WTC11 (cell line): ENCODE measurements at regions not wholly inside any gene's neighbourhood (a gene's known extent, or its start where the extent isn't known, plus 50 kb on each side); places are given as distances from the start of the nearest gene placed in this dataset.

ENCODE experiments used
- ATAC-seq: fragments of 200-7000 bp; cut with Tn5 transposase; 2 replicates; pipeline ENCODE4 v1.10.0; 2021; ENCODE audit warnings: mild to moderate bottlenecking, moderate library complexity
- CTCF ChIA-PET: fragments of 300-600 bp; sonication (Branson Sonifier 250); formaldehyde crosslinking; loops from one replicate; lab custom pipeline; 2021; ENCODE audit warnings: antibody characterized with exemption; lab: Charles Lee
- POLR2A ChIA-PET: fragments of 350-600 bp; sonication (Branson Sonifier 250); formaldehyde crosslinking; loops from one replicate; lab custom pipeline; 2021; ENCODE audit warnings: antibody characterized with exemption; lab: Charles Lee
- DNase-seq: peaks from one replicate; pipeline ENCODE4 v3.0.0; 2021; ENCODE audit warnings: low spot score
- H3K27ac Mint-ChIP-seq: 2 replicates; pipeline ENCODE4 v1.8.0; 2021; ENCODE audit warnings: mixed read lengths
- H3K27me3 Mint-ChIP-seq: 2 replicates; pipeline ENCODE4 v1.8.0; 2021; ENCODE audit warnings: low read depth, mild to moderate bottlenecking, moderate library complexity, mixed read lengths
- H3K36me3 Mint-ChIP-seq: 2 replicates; pipeline ENCODE4 v1.8.0; 2021; ENCODE audit warnings: mixed read lengths
- H3K4me1 Mint-ChIP-seq: 2 replicates; pipeline ENCODE4 v1.8.0; 2022; ENCODE audit warnings: mixed read lengths
- H3K4me3 Mint-ChIP-seq: 2 replicates; pipeline ENCODE4 v1.8.0; 2021; ENCODE audit warnings: mild to moderate bottlenecking, moderate library complexity, mixed read lengths
- H3K9me3 Mint-ChIP-seq: 2 replicates; pipeline ENCODE4 v1.8.0; 2021; ENCODE audit warnings: mixed read lengths
- CREB1 ChIP-seq: sonication (generic); formaldehyde crosslinking; IDR thresholded peaks from 2 replicates; pipeline ENCODE4 v1.8.0; 2023; ENCODE audit warnings: mild to moderate bottlenecking, missing genetic modification reagents
- ERG ChIP-seq: fragments of 250-450 bp; sonication (Bioruptor Pico); IDR thresholded peaks from 2 replicates; pipeline ENCODE4 v1.8.0; 2021; ENCODE audit warnings: mild to moderate bottlenecking
- GTF2I ChIP-seq: fragments of 250-450 bp; sonication (Bioruptor Pico); conservative IDR thresholded peaks from 2 replicates; pipeline ENCODE4 v1.4.0; 2021; ENCODE audit warnings: mild to moderate bottlenecking
- JUN ChIP-seq: sonication (generic); formaldehyde crosslinking; IDR thresholded peaks from 2 replicates; pipeline ENCODE4 v1.8.0; 2023; ENCODE audit warnings: mild to moderate bottlenecking, missing genetic modification reagents
- NFE2L1 ChIP-seq: sonication (generic); formaldehyde crosslinking; IDR thresholded peaks from 2 replicates; pipeline ENCODE4 v1.8.1; 2023; ENCODE audit warnings: missing genetic modification reagents
- NFYB ChIP-seq: sonication (generic); formaldehyde crosslinking; conservative IDR thresholded peaks from 2 replicates; pipeline ENCODE4 v1.8.0; 2022; ENCODE audit warnings: low read depth, missing genetic modification reagents
- NR2C2 ChIP-seq: sonication (generic); formaldehyde crosslinking; IDR thresholded peaks from 2 replicates; pipeline ENCODE4 v1.8.0; 2022; ENCODE audit warnings: mild to moderate bottlenecking, missing genetic modification reagents
- OVOL2 ChIP-seq: fragments of 250-450 bp; sonication (Bioruptor Pico); IDR thresholded peaks from 2 replicates; pipeline ENCODE4 v1.9.0; 2021; ENCODE audit warnings: mild to moderate bottlenecking, borderline replicate concordance
- PRRX2 ChIP-seq: fragments of 250-450 bp; sonication (Bioruptor Pico); IDR thresholded peaks from 2 replicates; pipeline ENCODE4 v1.8.0; 2021; ENCODE audit warnings: mild to moderate bottlenecking
- SMAD3 ChIP-seq: sonication (generic); formaldehyde crosslinking; IDR thresholded peaks from 2 replicates; pipeline ENCODE4 v1.8.0; 2022; ENCODE audit warnings: missing genetic modification reagents, mild to moderate bottlenecking, borderline replicate concordance
- TEAD1 ChIP-seq: sonication (generic); formaldehyde crosslinking; IDR thresholded peaks from 2 replicates; pipeline ENCODE4 v1.8.0; 2022; ENCODE audit warnings: mild to moderate bottlenecking, missing genetic modification reagents
- ZBTB21 ChIP-seq: sonication (generic); formaldehyde crosslinking; IDR thresholded peaks from 2 replicates; pipeline ENCODE4 v1.8.1; 2023; ENCODE audit warnings: mild to moderate bottlenecking, missing genetic modification reagents, borderline replicate concordance
- ZNF317 ChIP-seq: sonication (generic); formaldehyde crosslinking; IDR thresholded peaks from 2 replicates; pipeline ENCODE4 v1.8.1; 2023; ENCODE audit warnings: low read depth, mild to moderate bottlenecking, moderate library complexity, missing genetic modification reagents, borderline replicate concordance
- ZNF396 ChIP-seq: fragments of 250-450 bp; sonication (Bioruptor Pico); IDR thresholded peaks from 2 replicates; pipeline ENCODE4 v1.8.0; 2021; ENCODE audit warnings: mild to moderate bottlenecking, moderate library complexity, borderline replicate concordance
- TF ChIP-seq, protein P1 (sequence below): sonication (generic); formaldehyde crosslinking; IDR thresholded peaks from 2 replicates; pipeline ENCODE4 v1.8.1; 2023; ENCODE audit warnings: mild to moderate bottlenecking, missing genetic modification reagents
- TF ChIP-seq, protein P2 (sequence below): sonication (generic); formaldehyde crosslinking; IDR thresholded peaks from 2 replicates; pipeline ENCODE4 v1.8.1; 2023; ENCODE audit warnings: mild to moderate bottlenecking, missing genetic modification reagents, borderline replicate concordance
- TF ChIP-seq, protein P3 (sequence below): fragments of 250-450 bp; sonication (Bioruptor Pico); conservative IDR thresholded peaks from 2 replicates; pipeline ENCODE4 v1.9.0; 2021; ENCODE audit warnings: mild to moderate bottlenecking
- TF ChIP-seq, protein P4 (sequence below): sonication (generic); formaldehyde crosslinking; IDR thresholded peaks from 2 replicates; pipeline ENCODE4 v1.8.0; 2023; ENCODE audit warnings: missing genetic modification reagents
- TF ChIP-seq, protein P5 (sequence below): sonication (generic); formaldehyde crosslinking; IDR thresholded peaks from 2 replicates; pipeline ENCODE4 v1.8.1; 2022; ENCODE audit warnings: low read depth, missing genetic modification reagents, borderline replicate concordance

DNA sequence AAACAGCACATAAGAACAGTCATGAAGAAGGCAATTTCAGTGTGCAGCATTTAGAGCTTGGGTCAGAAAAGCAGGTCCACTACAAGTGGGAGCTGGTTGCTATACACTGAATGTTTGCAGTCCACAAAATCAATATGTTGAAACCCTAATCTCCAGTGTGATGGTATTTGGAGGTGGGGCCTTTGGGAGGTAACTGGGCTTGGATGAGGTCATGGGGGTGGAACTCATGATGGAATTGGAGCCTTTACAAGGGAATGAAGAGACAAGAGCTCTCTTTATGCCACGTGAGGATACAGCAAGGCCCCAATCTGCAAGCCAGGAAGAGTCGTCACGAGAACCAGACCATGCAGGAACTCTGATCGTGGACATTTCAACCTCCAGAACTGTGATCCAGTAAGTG lies 216.7 kb upstream of the SLC35B3 start (continued):
- TF ChIP-seq, protein P1, sequence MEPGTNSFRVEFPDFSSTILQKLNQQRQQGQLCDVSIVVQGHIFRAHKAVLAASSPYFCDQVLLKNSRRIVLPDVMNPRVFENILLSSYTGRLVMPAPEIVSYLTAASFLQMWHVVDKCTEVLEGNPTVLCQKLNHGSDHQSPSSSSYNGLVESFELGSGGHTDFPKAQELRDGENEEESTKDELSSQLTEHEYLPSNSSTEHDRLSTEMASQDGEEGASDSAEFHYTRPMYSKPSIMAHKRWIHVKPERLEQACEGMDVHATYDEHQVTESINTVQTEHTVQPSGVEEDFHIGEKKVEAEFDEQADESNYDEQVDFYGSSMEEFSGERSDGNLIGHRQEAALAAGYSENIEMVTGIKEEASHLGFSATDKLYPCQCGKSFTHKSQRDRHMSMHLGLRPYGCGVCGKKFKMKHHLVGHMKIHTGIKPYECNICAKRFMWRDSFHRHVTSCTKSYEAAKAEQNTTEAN = no peak
- TF ChIP-seq TEAD1 (CRISPR knock-in tag) = no peak
- TF ChIP-seq PRRX2 = no peak
- TF ChIP-seq, protein P2, sequence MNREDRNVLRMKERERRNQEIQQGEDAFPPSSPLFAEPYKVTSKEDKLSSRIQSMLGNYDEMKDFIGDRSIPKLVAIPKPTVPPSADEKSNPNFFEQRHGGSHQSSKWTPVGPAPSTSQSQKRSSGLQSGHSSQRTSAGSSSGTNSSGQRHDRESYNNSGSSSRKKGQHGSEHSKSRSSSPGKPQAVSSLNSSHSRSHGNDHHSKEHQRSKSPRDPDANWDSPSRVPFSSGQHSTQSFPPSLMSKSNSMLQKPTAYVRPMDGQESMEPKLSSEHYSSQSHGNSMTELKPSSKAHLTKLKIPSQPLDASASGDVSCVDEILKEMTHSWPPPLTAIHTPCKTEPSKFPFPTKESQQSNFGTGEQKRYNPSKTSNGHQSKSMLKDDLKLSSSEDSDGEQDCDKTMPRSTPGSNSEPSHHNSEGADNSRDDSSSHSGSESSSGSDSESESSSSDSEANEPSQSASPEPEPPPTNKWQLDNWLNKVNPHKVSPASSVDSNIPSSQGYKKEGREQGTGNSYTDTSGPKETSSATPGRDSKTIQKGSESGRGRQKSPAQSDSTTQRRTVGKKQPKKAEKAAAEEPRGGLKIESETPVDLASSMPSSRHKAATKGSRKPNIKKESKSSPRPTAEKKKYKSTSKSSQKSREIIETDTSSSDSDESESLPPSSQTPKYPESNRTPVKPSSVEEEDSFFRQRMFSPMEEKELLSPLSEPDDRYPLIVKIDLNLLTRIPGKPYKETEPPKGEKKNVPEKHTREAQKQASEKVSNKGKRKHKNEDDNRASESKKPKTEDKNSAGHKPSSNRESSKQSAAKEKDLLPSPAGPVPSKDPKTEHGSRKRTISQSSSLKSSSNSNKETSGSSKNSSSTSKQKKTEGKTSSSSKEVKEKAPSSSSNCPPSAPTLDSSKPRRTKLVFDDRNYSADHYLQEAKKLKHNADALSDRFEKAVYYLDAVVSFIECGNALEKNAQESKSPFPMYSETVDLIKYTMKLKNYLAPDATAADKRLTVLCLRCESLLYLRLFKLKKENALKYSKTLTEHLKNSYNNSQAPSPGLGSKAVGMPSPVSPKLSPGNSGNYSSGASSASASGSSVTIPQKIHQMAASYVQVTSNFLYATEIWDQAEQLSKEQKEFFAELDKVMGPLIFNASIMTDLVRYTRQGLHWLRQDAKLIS = no peak
- no peak for TF ChIP-seq ZBTB21
- no peak for TF ChIP-seq NR2C2 (CRISPR knock-in tag)

- Mint-ChIP-seq H3K4me1 (no peaks in the 10 kb centered on the region), H3K9me3 (peaks cover 29% of the 10 kb centered on the region), H3K4me3 (no peak overlapping the region), H3K27ac (no peak overlapping the region), H3K27me3 (no peaks in the 10 kb centered on the region), H3K36me3 (no peaks in the 10 kb centered on the region)
- no peak for ATAC-seq
- ChIA-PET POLR2A (no interaction called here), CTCF (no interaction called here)
- no peak for DNase-seq
- TF ChIP-seq NFE2L1 (CRISPR knock-in tag) (no peak), ZNF396 (CRISPR knock-in tag) (no peak), CREB1 (CRISPR knock-in tag) (no peak), ZNF317 (CRISPR knock-in tag) (no peak), GTF2I (CRISPR knock-in tag) (no peak)
Measured at GRCh38 chr6:8645212-8645611, 209.9 kb upstream of the SLC35B3 start.

GRCh38 chr6:8644306-8644705 lies 209.0 kb upstream of the SLC35B3 start:
- ATAC-seq = no peak
- Mint-ChIP-seq H3K36me3 (no peaks in the 10 kb centered on the region), H3K27me3 (no peaks in the 10 kb centered on the region), H3K4me3 (no peak overlapping the region), H3K9me3 (peaks cover 30% of the 10 kb centered on the region), H3K4me1 (no peaks in the 10 kb centered on the region), H3K27ac (no peak overlapping the region)
- ChIA-PET POLR2A (no interaction called here), CTCF (no interaction called here)
- no peak for DNase-seq
- TF ChIP-seq NFYB (CRISPR knock-in tag) = 0 out of 2 replicates have a peak, but pooled peaks have one; percentile 10
- no peak for TF ChIP-seq ERG (CRISPR knock-in tag)

GRCh38 chr6:8642854-8643253 lies 207.5 kb upstream of the SLC35B3 start:
- peaks cover 30% of the 10 kb centered on the region for H3K9me3 Mint-ChIP-seq
- H3K27me3 Mint-ChIP-seq = no peaks in the 10 kb centered on the region
- H3K27ac Mint-ChIP-seq = no peak overlapping the region
- H3K36me3 Mint-ChIP-seq = no peaks in the 10 kb centered on the region
- no peak for TF ChIP-seq JUN (CRISPR knock-in tag)
- TF ChIP-seq, protein P3, sequence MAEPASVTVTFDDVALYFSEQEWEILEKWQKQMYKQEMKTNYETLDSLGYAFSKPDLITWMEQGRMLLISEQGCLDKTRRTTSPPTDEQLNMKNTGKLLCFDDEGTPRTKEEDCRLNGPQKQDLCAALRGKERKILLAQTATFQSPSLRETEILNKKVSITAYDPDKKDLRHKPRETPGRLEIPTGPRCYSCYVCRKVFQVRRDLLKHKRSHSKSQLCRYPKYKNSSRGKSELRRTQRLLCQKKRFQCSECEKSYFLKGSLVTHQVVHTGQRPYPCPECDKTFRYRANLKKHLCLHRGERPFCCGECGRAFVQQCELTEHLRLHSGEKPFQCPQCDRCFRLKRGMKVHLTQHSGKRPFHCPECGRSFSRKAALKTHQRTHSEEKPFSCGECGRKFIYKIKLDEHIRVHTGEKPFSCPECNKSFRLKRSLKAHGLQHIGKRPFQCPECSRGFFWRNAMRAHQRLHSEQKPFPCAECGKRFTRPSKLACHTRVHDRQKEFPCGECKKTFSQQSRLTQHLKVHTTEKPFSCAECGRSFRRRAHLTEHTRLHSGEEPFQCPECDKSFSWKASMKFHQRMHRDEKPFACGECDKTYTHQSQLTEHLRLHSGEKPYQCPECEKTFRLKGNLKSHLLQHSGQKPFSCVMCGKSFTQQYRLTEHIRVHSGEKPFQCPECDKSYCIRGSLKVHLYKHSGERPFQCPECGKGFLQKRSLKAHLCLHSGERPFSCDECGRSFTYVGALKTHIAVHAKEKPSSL (CRISPR knock-in tag) = no peak
- TF ChIP-seq OVOL2 (CRISPR knock-in tag) = no peak
- no peak for TF ChIP-seq SMAD3
- TF ChIP-seq, protein P4, sequence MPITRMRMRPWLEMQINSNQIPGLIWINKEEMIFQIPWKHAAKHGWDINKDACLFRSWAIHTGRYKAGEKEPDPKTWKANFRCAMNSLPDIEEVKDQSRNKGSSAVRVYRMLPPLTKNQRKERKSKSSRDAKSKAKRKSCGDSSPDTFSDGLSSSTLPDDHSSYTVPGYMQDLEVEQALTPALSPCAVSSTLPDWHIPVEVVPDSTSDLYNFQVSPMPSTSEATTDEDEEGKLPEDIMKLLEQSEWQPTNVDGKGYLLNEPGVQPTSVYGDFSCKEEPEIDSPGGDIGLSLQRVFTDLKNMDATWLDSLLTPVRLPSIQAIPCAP = no peak
- TF ChIP-seq NFE2L1 (CRISPR knock-in tag) = no peak
- TF ChIP-seq, protein P5, sequence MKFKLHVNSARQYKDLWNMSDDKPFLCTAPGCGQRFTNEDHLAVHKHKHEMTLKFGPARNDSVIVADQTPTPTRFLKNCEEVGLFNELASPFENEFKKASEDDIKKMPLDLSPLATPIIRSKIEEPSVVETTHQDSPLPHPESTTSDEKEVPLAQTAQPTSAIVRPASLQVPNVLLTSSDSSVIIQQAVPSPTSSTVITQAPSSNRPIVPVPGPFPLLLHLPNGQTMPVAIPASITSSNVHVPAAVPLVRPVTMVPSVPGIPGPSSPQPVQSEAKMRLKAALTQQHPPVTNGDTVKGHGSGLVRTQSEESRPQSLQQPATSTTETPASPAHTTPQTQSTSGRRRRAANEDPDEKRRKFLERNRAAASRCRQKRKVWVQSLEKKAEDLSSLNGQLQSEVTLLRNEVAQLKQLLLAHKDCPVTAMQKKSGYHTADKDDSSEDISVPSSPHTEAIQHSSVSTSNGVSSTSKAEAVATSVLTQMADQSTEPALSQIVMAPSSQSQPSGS = no peak
- no peaks in the 10 kb centered on the region for H3K4me1 Mint-ChIP-seq
- ATAC-seq = no peak
- CTCF ChIA-PET = no interaction called here
- DNase-seq = no peak
- H3K4me3 Mint-ChIP-seq = no peak overlapping the region
- POLR2A ChIA-PET = no interaction called here
